Astrocyte (in vitro differentiated cells and primary cell): ENCODE measurements at regions not wholly inside any gene's neighbourhood (a gene's known extent, or its start where the extent isn't known, plus 50 kb on each side); places are given as distances from the start of the nearest gene placed in this dataset.

ENCODE experiments used
- CTCF ChIP-seq: IDR thresholded peaks from 2 replicates; pipeline ENCODE4 v1.5.1; 2011; ENCODE audit warnings: low read depth, mild to moderate bottlenecking, inconsistent platforms, low read length, moderate library complexity; ENCODE audit not compliant: insufficient read depth
- EZH2 ChIP-seq: IDR thresholded peaks from 2 replicates; pipeline ENCODE4 v1.6.1; 2012; ENCODE audit warnings: mild to moderate bottlenecking, low read length, inconsistent platforms; ENCODE audit not compliant: insufficient read depth

- no peak for TF ChIP-seq CTCF
- no peak for TF ChIP-seq EZH2
Measured at GRCh38 chr20:54344832-54345231, 130.6 kb upstream of the DOK5 start.
